ENCODE measurements at regions not wholly inside any gene's neighbourhood (a gene's known extent, or its start where the extent isn't known, plus 50 kb on each side); places are given as distances from the start of the nearest gene placed in this dataset.
"Not testable (repeated sequence)": the region's sequence is repeated elsewhere in the genome, so short reads cannot be mapped to it uniquely, and the experiment has no call there.

- TF ChIP-seq, protein P1, sequence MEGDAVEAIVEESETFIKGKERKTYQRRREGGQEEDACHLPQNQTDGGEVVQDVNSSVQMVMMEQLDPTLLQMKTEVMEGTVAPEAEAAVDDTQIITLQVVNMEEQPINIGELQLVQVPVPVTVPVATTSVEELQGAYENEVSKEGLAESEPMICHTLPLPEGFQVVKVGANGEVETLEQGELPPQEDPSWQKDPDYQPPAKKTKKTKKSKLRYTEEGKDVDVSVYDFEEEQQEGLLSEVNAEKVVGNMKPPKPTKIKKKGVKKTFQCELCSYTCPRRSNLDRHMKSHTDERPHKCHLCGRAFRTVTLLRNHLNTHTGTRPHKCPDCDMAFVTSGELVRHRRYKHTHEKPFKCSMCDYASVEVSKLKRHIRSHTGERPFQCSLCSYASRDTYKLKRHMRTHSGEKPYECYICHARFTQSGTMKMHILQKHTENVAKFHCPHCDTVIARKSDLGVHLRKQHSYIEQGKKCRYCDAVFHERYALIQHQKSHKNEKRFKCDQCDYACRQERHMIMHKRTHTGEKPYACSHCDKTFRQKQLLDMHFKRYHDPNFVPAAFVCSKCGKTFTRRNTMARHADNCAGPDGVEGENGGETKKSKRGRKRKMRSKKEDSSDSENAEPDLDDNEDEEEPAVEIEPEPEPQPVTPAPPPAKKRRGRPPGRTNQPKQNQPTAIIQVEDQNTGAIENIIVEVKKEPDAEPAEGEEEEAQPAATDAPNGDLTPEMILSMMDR (IDR thresholded peaks at IDR 0.05 in 4 of 5, conservative IDR thresholded peaks at IDR 0.05 in 1 of 5): not testable (repeated sequence)
- TF ChIP-seq POLR2A (IDR thresholded peaks at IDR 0.05): not testable (repeated sequence)
Observed at GRCh38 chr7:37656-38055, 154.7 kb upstream of the FAM20C start.

All from gastrocnemius medialis (tissue), 4 donors.